ENCODE measurements at regions not wholly inside any gene's neighbourhood (a gene's known extent, or its start where the extent isn't known, plus 50 kb on each side); places are given as distances from the start of the nearest gene placed in this dataset.

DNA sequence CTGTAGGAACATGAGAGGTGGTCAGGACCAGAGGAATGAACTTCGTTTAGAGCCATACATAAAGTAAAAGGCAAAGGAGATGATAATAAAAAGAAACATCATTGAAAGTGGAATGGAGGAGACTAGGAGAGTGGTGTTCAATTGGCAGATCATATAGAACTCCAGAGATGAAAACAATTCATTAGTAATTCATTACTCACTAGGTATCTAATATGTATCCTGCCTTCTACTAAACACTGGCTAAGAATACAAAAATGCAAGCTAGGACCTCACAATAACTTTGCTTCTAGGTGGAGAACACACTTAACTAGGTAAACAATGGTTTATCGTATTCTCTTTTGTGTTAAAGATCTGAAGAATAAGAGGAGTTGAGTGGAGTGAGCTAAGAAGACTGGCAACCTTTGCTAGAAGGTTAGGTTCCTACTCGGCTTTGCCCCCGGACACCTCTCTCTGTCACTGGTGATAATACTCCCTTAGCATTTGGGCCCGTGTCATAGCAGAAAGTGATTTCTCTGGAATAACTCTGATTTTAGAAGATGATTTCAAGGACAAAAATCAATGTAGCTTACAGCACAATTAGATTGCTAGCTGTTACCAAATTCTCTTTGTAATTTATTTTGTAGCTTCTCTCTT lies 88.6 kb upstream of the IFNE start:
- TF ChIP-seq CTCF (conservative IDR thresholded peaks at IDR 0.05; ENCODE audit: low read depth, low read length) (no peak), EZH2phosphoT487 (IDR thresholded peaks at IDR 0.05; ENCODE audit: borderline replicate concordance, low read length) (no peak)

Data from PC-3 (cell line).